ENCODE measurements at regions not wholly inside any gene's neighbourhood (a gene's known extent, or its start where the extent isn't known, plus 50 kb on each side); places are given as distances from the start of the nearest gene placed in this dataset.

DNA sequence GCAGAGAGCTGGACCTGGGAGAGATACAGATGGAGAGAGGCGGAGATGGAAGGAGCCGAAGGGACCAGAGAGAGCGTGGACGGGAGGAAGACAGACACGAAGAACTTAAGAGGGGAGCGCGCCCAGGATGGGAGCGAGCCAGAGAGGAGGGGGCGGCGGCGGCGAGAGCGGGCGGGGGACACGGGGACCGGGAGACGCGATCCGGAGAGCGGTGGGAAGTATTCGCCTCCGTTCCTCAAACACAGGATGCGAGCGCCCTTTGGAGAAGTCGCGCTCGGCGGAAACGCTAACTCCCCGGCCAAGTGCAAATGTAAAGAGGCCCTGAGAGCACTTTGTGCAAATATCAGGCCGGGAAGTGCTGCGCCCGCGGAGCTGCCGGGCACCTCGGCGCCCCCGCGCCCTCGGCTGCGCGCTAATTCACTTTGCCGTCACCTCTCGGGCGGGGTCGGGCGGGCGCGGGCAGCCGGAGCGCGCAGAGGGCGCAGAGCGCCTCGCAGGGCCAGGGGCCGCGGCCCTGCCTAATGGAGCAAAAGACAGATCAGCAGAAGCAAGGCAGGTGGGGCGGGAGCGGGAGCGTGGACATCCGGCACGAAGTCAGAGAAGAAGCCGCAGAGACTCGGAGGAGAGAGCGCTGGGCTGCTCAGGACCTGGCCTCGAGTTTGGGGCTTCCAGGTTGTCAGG, 281.2 kb downstream of the RRAGC start:
- POLR2A ChIA-PET: no interaction called here
- H3K4me3 ChIP-seq: no peak overlapping the region
- H3K9me1 ChIP-seq (ENCODE audit: control insufficient read depth, insufficient read depth, low read length): no peaks in the 10 kb centered on the region
- intact Hi-C loops (cut with micrococcal nuclease) (no loop called here), in situ Hi-C loops (cut with MboI) (loop anchor here (25.0 kb wide), 1 partner anchor 541 kb away; the partner anchor contains the start of gene POU3F1)
- CTCF ChIA-PET (ENCODE audit: low intra/inter-chr PET ratio): no interaction called here
- peaks cover 0 to 6% of the 10 kb centered on the region in 2 experiments; a peak in 2 of 5 replicates for H3K27me3 ChIP-seq (ENCODE audit: control insufficient read depth in 2 of 2, insufficient read depth in 2 of 2, low read length in 2 of 2)
- H3K9me3 ChIP-seq (replicated peaks; ENCODE audit: control insufficient read depth, insufficient read depth, low read depth, low read length): no peaks in the 10 kb centered on the region
- no peaks in the 10 kb centered on the region for H4K20me1 ChIP-seq (replicated peaks; ENCODE audit: control insufficient read depth, insufficient read depth, low read length)
- H3K79me2 ChIP-seq (ENCODE audit: control insufficient read depth, insufficient read depth, low read length): no peaks in the 10 kb centered on the region
- no peaks in the 10 kb centered on the region for H3K4me1 ChIP-seq (replicated peaks in 1 of 2; ENCODE audit: control insufficient read depth in 2 of 2, insufficient read depth in 2 of 2, low read length in 2 of 2)
- 60% methylated on average over 28 of the region's 66 CpGs for WGBS (ENCODE audit: insufficient coverage, low coverage, missing lambda C conversion rate)
- no TSS peak for BruUV-seq (replicated peaks)
- FAIRE-seq (no peak), DNase-seq (ENCODE audit: extremely low read depth in 1 of 4, low spot score in 3 of 4) (no peak), ATAC-seq (no peak)
- H2AFZ ChIP-seq (ENCODE audit: low read depth, low read length): no peak overlapping the region
- no peak overlapping the region for H3K4me2 ChIP-seq (ENCODE audit: insufficient read depth, low read length)
- no peak overlapping the region for H3K27ac ChIP-seq (ENCODE audit: extremely low read depth, low read depth, low read length)
- no peak overlapping the region for H3K9ac ChIP-seq (ENCODE audit: insufficient read depth in 1 of 2, low read depth in 2 of 2, low read length in 2 of 2)
- TF ChIP-seq RFX5 (IDR thresholded peaks at IDR 0.05; ENCODE audit: low read depth, low read length) (no peak), POLR2G (IDR thresholded peaks at IDR 0.05; ENCODE audit: low read depth, low read length) (no peak), TRIM28 (IDR thresholded peaks at IDR 0.05) (no peak), ELF4 (CRISPR knock-in tag; IDR thresholded peaks at IDR 0.05) (no peak)
- TF ChIP-seq, protein P1, sequence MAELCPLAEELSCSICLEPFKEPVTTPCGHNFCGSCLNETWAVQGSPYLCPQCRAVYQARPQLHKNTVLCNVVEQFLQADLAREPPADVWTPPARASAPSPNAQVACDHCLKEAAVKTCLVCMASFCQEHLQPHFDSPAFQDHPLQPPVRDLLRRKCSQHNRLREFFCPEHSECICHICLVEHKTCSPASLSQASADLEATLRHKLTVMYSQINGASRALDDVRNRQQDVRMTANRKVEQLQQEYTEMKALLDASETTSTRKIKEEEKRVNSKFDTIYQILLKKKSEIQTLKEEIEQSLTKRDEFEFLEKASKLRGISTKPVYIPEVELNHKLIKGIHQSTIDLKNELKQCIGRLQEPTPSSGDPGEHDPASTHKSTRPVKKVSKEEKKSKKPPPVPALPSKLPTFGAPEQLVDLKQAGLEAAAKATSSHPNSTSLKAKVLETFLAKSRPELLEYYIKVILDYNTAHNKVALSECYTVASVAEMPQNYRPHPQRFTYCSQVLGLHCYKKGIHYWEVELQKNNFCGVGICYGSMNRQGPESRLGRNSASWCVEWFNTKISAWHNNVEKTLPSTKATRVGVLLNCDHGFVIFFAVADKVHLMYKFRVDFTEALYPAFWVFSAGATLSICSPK (IDR thresholded peaks at IDR 0.05; ENCODE audit: borderline replicate concordance): no peak
- no peaks in the 10 kb centered on the region for H3K36me3 ChIP-seq (ENCODE audit: control insufficient read depth, insufficient read depth, low read length)

All from K562 (cell line).